B cell (primary cell): ENCODE measurements at regions not wholly inside any gene's neighbourhood (a gene's known extent, or its start where the extent isn't known, plus 50 kb on each side); places are given as distances from the start of the nearest gene placed in this dataset.

Experiments used
- ATAC-seq: fragments of 200-7000 bp; cut with Tn5 transposase; one replicate; pipeline ENCODE4 v1.10.0; 2021; ENCODE audit warnings: low read depth, mild to moderate bottlenecking, moderate number of reproducible peaks, moderate library complexity
- CTCF ChIA-PET: fragments of 350-600 bp; sonication (Branson Sonifier 250); formaldehyde crosslinking; loops from one replicate; lab custom pipeline; 2021; ENCODE audit warnings: antibody characterized with exemption, inconsistent platforms; lab: Charles Lee
- POLR2A ChIA-PET: fragments of 350-600 bp; sonication (Branson Sonifier 250); formaldehyde crosslinking; loops from one replicate; lab custom pipeline; 2021; ENCODE audit warnings: antibody characterized with exemption; lab: Charles Lee
- DNase-seq: peaks from one replicate; pipeline ENCODE4 v3.0.0; 2013
- H2AFZ ChIP-seq: 2 replicates; pipeline ENCODE4 v1.6.1; 2012; ENCODE audit warnings: mild to moderate bottlenecking, low read depth, low read length; ENCODE audit not compliant: insufficient read depth, poor library complexity, severe bottlenecking
- H3K27ac ChIP-seq, 2 donors: 1 replicate in 1 of 2; 2 replicates in 1 of 2; pipeline ENCODE4 v1.5.1; 2012 to 2013; ENCODE audit warnings: low read length in 2 of 2, mild to moderate bottlenecking in 2 of 2, moderate library complexity in 1 of 2
- H3K27me3 ChIP-seq, 4 experiments: fragments of 200-600 bp in 1 of 4; sonication (generic) in 1 of 4; replicated peaks in 1 of 4; 1 replicate in 2 of 4; 2 replicates in 2 of 4; pipeline versions ENCODE4 v1.6.1 to v1.7.0; 2013 to 2016; ENCODE audit warnings: low read length in 3 of 4, mild to moderate bottlenecking in 2 of 4, mixed read lengths in 1 of 4, moderate library complexity in 1 of 4; ENCODE audit not compliant: insufficient read depth in 4 of 4, control insufficient read depth in 3 of 4; ENCODE audit errors: control extremely low read depth in 1 of 4
- H3K36me3 ChIP-seq, 2 experiments: replicated peaks in 1 of 2; 1 replicate in 1 of 2; 2 replicates in 1 of 2; pipeline versions ENCODE4 v1.6.1 to v1.7.1; 2013; ENCODE audit warnings: low read length in 1 of 2; ENCODE audit not compliant: insufficient read depth in 2 of 2, control insufficient read depth in 1 of 2; ENCODE audit errors: control extremely low read depth in 1 of 2, extremely low read depth in 1 of 2
- H3K4me1 ChIP-seq, 2 donors: fragments of 200-600 bp in 1 of 2; sonication (generic) in 1 of 2; 1 replicate in 1 of 2; 2 replicates in 1 of 2; pipeline versions ENCODE4 v1.5.1 to v1.6.1; 2013 to 2017; ENCODE audit warnings: low read length in 2 of 2; ENCODE audit not compliant: control insufficient read depth in 2 of 2, insufficient read depth in 2 of 2
- H3K4me2 ChIP-seq: replicated peaks from 2 replicates; pipeline ENCODE3; 2012; ENCODE audit warnings: mild to moderate bottlenecking, low read depth, low read length; ENCODE audit not compliant: poor library complexity, severe bottlenecking
- H3K4me3 ChIP-seq, 5 experiments: fragments of 200-600 bp in 1 of 5; sonication (generic) in 1 of 5; 1 replicate in 3 of 5; 2 replicates in 2 of 5; pipeline versions ENCODE4 v1.5.1 to v1.7.0; 2011 to 2016; ENCODE audit warnings: low read length in 4 of 5, mild to moderate bottlenecking in 4 of 5, low read depth in 2 of 5, control low read depth in 1 of 5, moderate library complexity in 1 of 5; ENCODE audit not compliant: insufficient read depth in 1 of 5; ENCODE audit errors: control extremely low read depth in 1 of 5, extremely low read depth in 1 of 5
- H3K79me2 ChIP-seq: fragments of 200-600 bp; sonication (generic); one replicate; pipeline ENCODE4 v1.6.0; 2016; ENCODE audit warnings: low read length; ENCODE audit not compliant: control insufficient read depth, insufficient read depth
- H3K9ac ChIP-seq: fragments of 200-600 bp; sonication (generic); 2 replicates; pipeline ENCODE4 v1.6.1; 2017; ENCODE audit warnings: mild to moderate bottlenecking, low read length, moderate library complexity
- H3K9me3 ChIP-seq, 3 donors: one replicate each; pipeline versions ENCODE4 v1.6.1 to v1.7.1; 2013; ENCODE audit warnings: low read length in 2 of 3; ENCODE audit not compliant: control insufficient read depth in 2 of 3, insufficient read depth in 1 of 3; ENCODE audit errors: control extremely low read depth in 1 of 3
- H4K20me1 ChIP-seq: 2 replicates; pipeline ENCODE4 v1.6.0; 2012; ENCODE audit warnings: mild to moderate bottlenecking, low read length; ENCODE audit not compliant: insufficient read depth, control insufficient read depth, poor library complexity, severe bottlenecking
- H3K27ac Mint-ChIP-seq: one replicate; pipeline ENCODE4 v1.8.0; 2021; ENCODE audit warnings: mixed read lengths
- H3K27me3 Mint-ChIP-seq: one replicate; pipeline ENCODE4 v1.8.0; 2021; ENCODE audit warnings: mixed read lengths
- H3K4me1 Mint-ChIP-seq: one replicate; pipeline ENCODE4 v1.8.0; 2021; ENCODE audit warnings: mixed read lengths
- H3K4me3 Mint-ChIP-seq: one replicate; pipeline ENCODE4 v1.8.0; 2021; ENCODE audit warnings: mixed read lengths
- H3K9me3 Mint-ChIP-seq: one replicate; pipeline ENCODE4 v1.8.0; 2022; ENCODE audit warnings: mixed read lengths; ENCODE audit not compliant: insufficient read depth
- CTCF ChIP-seq: fragments of 200-600 bp; IDR thresholded peaks from one replicate; pipeline ENCODE4 v1.8.0; 2022; ENCODE audit warnings: antibody characterized with exemption, mild to moderate bottlenecking
- EZH2 ChIP-seq: IDR thresholded peaks from 2 replicates; pipeline ENCODE4 v1.6.1; 2012; ENCODE audit warnings: borderline replicate concordance, low read depth, mild to moderate bottlenecking, moderate library complexity, low read length; ENCODE audit not compliant: insufficient read depth, poor library complexity, severe bottlenecking
- WGBS: methylation state at CpG from one replicate; pipeline ENCODE4 v1.1.5; 2013; ENCODE audit warnings: missing lambda C conversion rate; ENCODE audit not compliant: insufficient coverage; 5-methylcytosine and 5-hydroxymethylcytosine counted together
- intact Hi-C: fragments of 100-400 bp; cut with micrococcal nuclease; formaldehyde crosslinking; loops from one replicate; pipeline ENCODE4 v1.10.0; 2022

- no peaks in the 10 kb centered on the region for H3K36me3 ChIP-seq
- Mint-ChIP-seq H3K9me3 (no peaks in the 10 kb centered on the region), H3K4me3 (no peak overlapping the region), H3K27me3 (peaks cover 6% of the 10 kb centered on the region), H3K4me1 (no peaks in the 10 kb centered on the region), H3K27ac (no peak overlapping the region)
- DNase-seq (no peak), ATAC-seq (no peak)
- H3K79me2 ChIP-seq: peaks cover 4% of the 10 kb centered on the region
- H3K9ac ChIP-seq: no peak overlapping the region
- H3K4me1 ChIP-seq: no peaks in the 10 kb centered on the region
- no peak overlapping the region for H2AFZ ChIP-seq
- H3K9me3 ChIP-seq: no peaks in the 10 kb centered on the region
- no peak for TF ChIP-seq EZH2
- no peak for TF ChIP-seq CTCF
- POLR2A ChIA-PET: no interaction called here
- 98% methylated on average over 5 of the region's 8 CpGs for WGBS
- H4K20me1 ChIP-seq: no peaks in the 10 kb centered on the region
- intact Hi-C loops: no loop called here
- no peak overlapping the region for H3K4me2 ChIP-seq
- CTCF ChIA-PET: no interaction called here
- H3K4me3 ChIP-seq: no peak overlapping the region
- no peak overlapping the region for H3K27ac ChIP-seq
- no peaks in the 10 kb centered on the region for H3K27me3 ChIP-seq
Measured at GRCh38 chr12:94845110-94845509, 158.4 kb downstream of the NDUFA12 start.

- Histone ChIP-seq H3K9ac (no peak overlapping the region), H4K20me1 (no peaks in the 10 kb centered on the region), H3K9me3 (no peaks in the 10 kb centered on the region), H3K27me3 (no peaks in the 10 kb centered on the region), H3K79me2 (peaks cover 4% of the 10 kb centered on the region), H3K36me3 (no peaks in the 10 kb centered on the region), H2AFZ (no peak overlapping the region), H3K4me2 (no peak overlapping the region), H3K27ac (no peak overlapping the region), H3K4me1 (peaks cover under 1 to 2% of the 10 kb centered on the region in 2 donors), H3K4me3 (no peak overlapping the region)
- DNase-seq (no peak), ATAC-seq (no peak)
- WGBS: 100% methylated on average over 3 of the region's 3 CpGs
- no peak overlapping the region for H3K27ac Mint-ChIP-seq
- ChIA-PET POLR2A (no interaction called here), CTCF (no interaction called here)
- no peaks in the 10 kb centered on the region for H3K9me3 Mint-ChIP-seq
- TF ChIP-seq EZH2 (no peak), CTCF (no peak)
- no peak overlapping the region for H3K4me3 Mint-ChIP-seq
- intact Hi-C loops: no loop called here
- peaks cover 2% of the 10 kb centered on the region for H3K4me1 Mint-ChIP-seq
- H3K27me3 Mint-ChIP-seq: peaks cover 6% of the 10 kb centered on the region
Measured at GRCh38 chr12:94844452-94844851, 159.0 kb downstream of the NDUFA12 start.
